WERI-Rb-1 (cell line): ENCODE measurements at regions not wholly inside any gene's neighbourhood (a gene's known extent, or its start where the extent isn't known, plus 50 kb on each side); places are given as distances from the start of the nearest gene placed in this dataset.

Experiments used
- DNase-seq: peaks from one replicate; pipeline ENCODE4 v3.0.0-alpha.2; 2020
- H3K27ac ChIP-seq: fragments of 250-450 bp; sonication (Bioruptor Pico); 2 replicates; pipeline ENCODE4 v1.5.1; 2020; ENCODE audit warnings: mild to moderate bottlenecking, moderate library complexity
- H3K27me3 ChIP-seq: fragments of 250-450 bp; sonication (Bioruptor Pico); 2 replicates; pipeline ENCODE4 v1.5.1; 2021; ENCODE audit warnings: mild to moderate bottlenecking, low read depth, moderate library complexity; ENCODE audit not compliant: insufficient read depth, severe bottlenecking
- H3K36me3 ChIP-seq: fragments of 250-450 bp; sonication (Bioruptor Pico); 2 replicates; pipeline ENCODE4 v1.5.1; 2020; ENCODE audit warnings: mild to moderate bottlenecking, moderate library complexity
- H3K4me3 ChIP-seq: 2 replicates; pipeline ENCODE4 v1.5.1; 2011; ENCODE audit warnings: low read depth, mild to moderate bottlenecking, control low read depth, low read length
- H3K9me3 ChIP-seq: fragments of 250-450 bp; sonication (Bioruptor Pico); 2 replicates; pipeline ENCODE4 v1.5.1; 2021; ENCODE audit warnings: mild to moderate bottlenecking, moderate library complexity; ENCODE audit not compliant: severe bottlenecking
- CTCF ChIP-seq: IDR thresholded peaks from 2 replicates; pipeline ENCODE4 v1.5.1; 2011; ENCODE audit warnings: low read depth, mild to moderate bottlenecking, control low read depth, inconsistent platforms, low read length

GRCh38 chr14:58713677-58714076, 75.9 kb downstream of the DACT1 start:
- no peak overlapping the region for H3K27ac ChIP-seq
- no peaks in the 10 kb centered on the region for H3K27me3 ChIP-seq
- DNase-seq = no peak
- no peaks in the 10 kb centered on the region for H3K36me3 ChIP-seq
- H3K4me3 ChIP-seq = no peak overlapping the region
- H3K9me3 ChIP-seq = no peaks in the 10 kb centered on the region
- no peak for TF ChIP-seq CTCF

GRCh38 chr14:58716706-58717105, 78.9 kb downstream of the DACT1 start:
- Histone ChIP-seq H3K4me3 (no peak overlapping the region), H3K27ac (no peak overlapping the region), H3K27me3 (no peaks in the 10 kb centered on the region), H3K36me3 (no peaks in the 10 kb centered on the region), H3K9me3 (no peaks in the 10 kb centered on the region)
- TF ChIP-seq CTCF = no peak
- DNase-seq = no peak

GRCh38 chr14:58717211-58717610, 79.4 kb downstream of the DACT1 start:
- Histone ChIP-seq H3K9me3 (no peaks in the 10 kb centered on the region), H3K27me3 (no peaks in the 10 kb centered on the region), H3K27ac (no peak overlapping the region), H3K4me3 (no peak overlapping the region), H3K36me3 (no peaks in the 10 kb centered on the region)
- no peak for DNase-seq
- no peak for TF ChIP-seq CTCF

- DNase-seq = no peak
- Histone ChIP-seq H3K27ac (no peak overlapping the region), H3K27me3 (no peaks in the 10 kb centered on the region), H3K4me3 (no peak overlapping the region), H3K9me3 (no peaks in the 10 kb centered on the region), H3K36me3 (no peaks in the 10 kb centered on the region)
- no peak for TF ChIP-seq CTCF
Observed at GRCh38 chr14:58717813-58718212, 80.1 kb downstream of the DACT1 start.

GRCh38 chr14:58718226-58719205, 80.8 kb downstream of the DACT1 start:
- no peak for DNase-seq
- H3K27me3 ChIP-seq = no peaks in the 10 kb centered on the region
- no peak overlapping the region for H3K27ac ChIP-seq
- no peaks in the 10 kb centered on the region for H3K9me3 ChIP-seq
- no peaks in the 10 kb centered on the region for H3K36me3 ChIP-seq
- no peak overlapping the region for H3K4me3 ChIP-seq
- TF ChIP-seq CTCF = no peak

- TF ChIP-seq CTCF = no peak
- H3K9me3 ChIP-seq = no peaks in the 10 kb centered on the region
- H3K36me3 ChIP-seq = no peaks in the 10 kb centered on the region
- no peak overlapping the region for H3K4me3 ChIP-seq
- H3K27ac ChIP-seq = no peak overlapping the region
- H3K27me3 ChIP-seq = no peaks in the 10 kb centered on the region
- DNase-seq = no peak
Observed at GRCh38 chr14:58721723-58722122, 84.0 kb downstream of the DACT1 start.
